Activated CD4-positive, alpha-beta memory T cell treated with anti-CD3 and anti-CD28 coated beads, Interleukin-2, amount 10 ng/mL, durations not matched to agents 7 days and 5 days (primary cell): ENCODE measurements at regions not wholly inside any gene's neighbourhood (a gene's known extent, or its start where the extent isn't known, plus 50 kb on each side); places are given as distances from the start of the nearest gene placed in this dataset.
"Not testable (repeated sequence)": the region's sequence is repeated elsewhere in the genome, so short reads cannot be mapped to it uniquely, and the experiment has no call there.

ENCODE experiments used
- CTCF ChIA-PET: fragments of 350-600 bp; sonication (Branson Sonifier 250); formaldehyde crosslinking; loops from one replicate; lab custom pipeline; 2021; ENCODE audit warnings: antibody characterized with exemption, inconsistent platforms; lab: Charles Lee
- POLR2A ChIA-PET: fragments of 350-600 bp; sonication (Branson Sonifier 250); formaldehyde crosslinking; loops from one replicate; lab custom pipeline; 2021; ENCODE audit warnings: antibody characterized with exemption; lab: Charles Lee
- DNase-seq: peaks from one replicate; pipeline ENCODE4 v3.0.0-alpha.2; 2020
- H3K27ac Mint-ChIP-seq: one replicate; pipeline ENCODE4 v1.8.0; 2021; ENCODE audit warnings: mild to moderate bottlenecking, mixed read lengths
- H3K27me3 Mint-ChIP-seq: one replicate; pipeline ENCODE4 v1.8.0; 2021; ENCODE audit warnings: mixed read lengths
- H3K36me3 Mint-ChIP-seq: one replicate; pipeline ENCODE4 v1.8.0; 2021; ENCODE audit warnings: low read depth, mixed read lengths
- H3K4me1 Mint-ChIP-seq: one replicate; pipeline ENCODE4 v1.8.0; 2021; ENCODE audit warnings: mixed read lengths
- H3K4me3 Mint-ChIP-seq: one replicate; pipeline ENCODE4 v1.8.0; 2021; ENCODE audit warnings: mild to moderate bottlenecking, mixed read lengths
- H3K9me3 Mint-ChIP-seq: one replicate; pipeline ENCODE4 v1.8.0; 2021; ENCODE audit warnings: mixed read lengths

DNA sequence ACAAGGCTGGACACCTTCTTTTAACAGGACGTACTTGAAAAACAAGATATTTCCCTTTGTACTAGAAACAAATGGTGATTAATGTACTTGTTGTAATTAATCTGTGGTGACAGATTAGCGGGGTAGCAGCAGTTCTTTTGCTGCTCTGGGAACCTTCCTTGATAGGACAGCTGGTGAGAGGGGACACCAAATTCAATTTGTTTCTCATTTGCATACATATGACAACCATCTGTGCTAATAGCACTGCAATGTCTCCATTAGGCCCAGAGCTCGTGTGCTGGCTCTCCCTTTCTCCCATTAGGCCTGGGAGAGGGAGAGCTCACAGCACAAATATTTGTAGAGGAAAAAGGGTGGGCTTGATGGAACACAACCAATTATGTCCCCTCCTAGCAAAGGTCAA, 221.0 kb upstream of the HS3ST3A1 start:
- POLR2A ChIA-PET: no interaction called here
- H3K27me3 Mint-ChIP-seq: no peaks in the 10 kb centered on the region
- no peak for DNase-seq
- CTCF ChIA-PET: no interaction called here
- H3K4me1 Mint-ChIP-seq: peaks cover 7% of the 10 kb centered on the region
- no peak overlapping the region for H3K4me3 Mint-ChIP-seq
- no peak overlapping the region for H3K27ac Mint-ChIP-seq
- H3K9me3 Mint-ChIP-seq: peaks cover 5% of the 10 kb centered on the region
- H3K36me3 Mint-ChIP-seq: peaks cover 2% of the 10 kb centered on the region

DNA sequence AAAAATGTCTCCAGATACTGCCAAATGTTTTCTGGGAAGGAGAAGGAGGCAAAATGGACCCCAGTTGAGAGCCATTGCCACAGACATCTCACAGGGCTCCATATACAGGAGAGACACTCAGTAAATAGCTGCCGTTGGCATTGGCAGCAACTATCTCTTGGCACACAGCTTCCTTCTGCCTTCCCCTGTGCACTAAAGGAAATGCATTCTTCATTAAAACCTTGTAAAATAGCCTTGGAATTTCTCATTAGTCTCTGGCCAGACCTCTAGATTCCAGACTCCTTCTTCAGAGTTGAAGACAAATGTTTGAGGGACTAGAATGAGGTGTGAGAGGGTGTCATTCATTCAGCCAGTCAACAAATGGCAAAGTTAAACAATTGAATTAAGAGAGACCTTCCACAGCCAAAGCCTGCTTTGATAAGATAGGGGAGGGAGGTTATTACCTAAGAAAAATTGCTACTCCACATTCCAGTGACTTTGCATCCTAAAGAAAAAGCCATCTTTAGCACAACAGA, 223.9 kb upstream of the HS3ST3A1 start:
- H3K27ac Mint-ChIP-seq: no peak overlapping the region
- DNase-seq: no peak
- peaks cover 7% of the 10 kb centered on the region for H3K9me3 Mint-ChIP-seq
- POLR2A ChIA-PET: no interaction called here
- H3K27me3 Mint-ChIP-seq: no peaks in the 10 kb centered on the region
- no peak overlapping the region for H3K4me3 Mint-ChIP-seq
- peaks cover 3% of the 10 kb centered on the region for H3K36me3 Mint-ChIP-seq
- peaks cover 7% of the 10 kb centered on the region for H3K4me1 Mint-ChIP-seq
- CTCF ChIA-PET: no interaction called here

DNA sequence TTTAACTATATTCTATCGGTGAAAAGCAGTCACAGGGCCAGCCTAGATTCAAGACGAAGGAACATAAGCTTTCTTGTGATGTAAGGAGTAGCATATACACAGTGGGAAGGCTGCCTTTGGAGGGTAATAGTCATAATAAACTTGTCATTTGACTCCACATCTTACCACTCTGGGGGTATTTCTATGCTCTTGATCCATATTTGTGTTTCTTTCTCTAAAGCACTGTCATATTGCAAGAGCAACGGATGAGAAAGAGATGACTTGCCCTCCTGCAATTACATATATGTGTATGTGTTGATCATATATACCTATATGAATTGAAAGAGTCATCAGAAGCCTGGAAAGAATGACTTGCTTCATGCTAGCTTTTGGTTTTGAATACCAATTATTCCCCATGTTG, 225.4 kb upstream of the HS3ST3A1 start:
- CTCF ChIA-PET: no interaction called here
- no peaks in the 10 kb centered on the region for H3K27me3 Mint-ChIP-seq
- H3K4me3 Mint-ChIP-seq: no peak overlapping the region
- no peak for DNase-seq
- no peak overlapping the region for H3K27ac Mint-ChIP-seq
- peaks cover 7% of the 10 kb centered on the region for H3K9me3 Mint-ChIP-seq
- peaks cover 3% of the 10 kb centered on the region for H3K36me3 Mint-ChIP-seq
- POLR2A ChIA-PET: interaction anchor here (0.6 kb wide), 1 partner anchor 1239 kb away, joined by 3 read pairs; no protein-coding TSS in a partner anchor
- H3K4me1 Mint-ChIP-seq: peaks cover 7% of the 10 kb centered on the region

DNA sequence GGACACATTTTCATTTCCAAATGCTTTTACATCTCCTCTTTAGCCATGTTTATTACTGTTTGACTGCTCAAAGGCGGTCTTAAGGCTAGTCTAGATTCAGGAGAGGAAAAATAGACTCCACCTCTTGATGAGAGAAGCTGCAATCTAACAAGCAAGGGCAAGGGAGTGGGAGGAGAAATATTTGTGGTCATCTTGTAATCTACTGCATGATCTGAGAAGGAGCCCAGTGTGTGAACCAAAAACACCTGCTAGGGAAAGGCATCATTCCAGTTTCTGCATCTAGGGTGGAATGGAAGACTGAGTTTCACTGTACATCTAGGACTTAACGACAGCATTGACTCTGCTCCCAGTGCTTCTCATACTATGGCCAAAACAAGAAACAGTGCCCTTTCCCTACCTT, 232.2 kb upstream of the HS3ST3A1 start:
- Mint-ChIP-seq H3K4me1 (no peaks in the 10 kb centered on the region), H3K27ac (no peak overlapping the region), H3K4me3 (no peak overlapping the region), H3K9me3 (no peaks in the 10 kb centered on the region), H3K27me3 (no peaks in the 10 kb centered on the region), H3K36me3 (no peaks in the 10 kb centered on the region)
- DNase-seq: no peak
- POLR2A ChIA-PET: no interaction called here
- CTCF ChIA-PET: no interaction called here

DNA sequence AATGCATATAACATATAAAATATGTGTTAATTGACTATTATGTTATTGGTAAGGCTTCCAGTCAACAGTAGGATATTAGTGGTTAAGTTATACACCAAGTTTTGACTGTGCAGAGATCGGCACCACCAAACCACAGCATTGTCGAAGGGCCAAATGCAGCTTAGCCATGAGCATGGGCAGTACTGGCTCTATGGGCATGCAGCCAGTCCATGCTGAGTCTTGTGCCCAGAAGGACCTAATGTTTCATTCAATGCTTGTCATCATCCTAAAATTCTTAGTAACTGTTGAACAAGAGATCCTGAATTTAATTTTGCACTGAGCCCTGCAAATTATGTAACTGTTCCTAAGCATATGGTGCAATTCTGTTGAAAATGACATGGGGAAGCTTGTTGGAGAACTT, 233.4 kb upstream of the HS3ST3A1 start:
- Mint-ChIP-seq H3K27me3 (no peaks in the 10 kb centered on the region), H3K36me3 (no peaks in the 10 kb centered on the region), H3K27ac (no peak overlapping the region), H3K4me3 (no peak overlapping the region), H3K4me1 (no peaks in the 10 kb centered on the region), H3K9me3 (no peaks in the 10 kb centered on the region)
- ChIA-PET CTCF (no interaction called here), POLR2A (no interaction called here)
- DNase-seq: no peak

DNA sequence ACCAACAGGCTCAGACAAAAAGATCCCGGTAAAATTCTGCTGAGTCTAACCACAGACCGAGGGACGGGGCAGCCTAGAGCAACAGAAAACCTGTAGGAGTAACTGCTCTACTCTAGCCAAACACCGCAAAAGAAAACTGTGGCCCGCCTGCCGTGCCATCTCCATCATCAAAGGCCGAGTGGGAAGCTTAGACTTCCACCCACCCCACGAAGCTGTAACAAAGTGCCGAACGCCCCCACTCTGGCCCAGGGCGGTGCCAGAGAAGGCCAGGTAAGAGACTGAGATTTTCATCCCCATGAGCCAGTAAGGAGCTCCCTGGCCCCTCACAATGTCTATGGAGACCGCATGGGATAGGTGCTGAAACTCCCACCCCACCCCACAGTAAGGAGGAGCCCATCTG, 231.9 kb upstream of the COX10 start:
- Mint-ChIP-seq H3K27ac (no peak overlapping the region), H3K36me3 (no peaks in the 10 kb centered on the region), H3K27me3 (no peaks in the 10 kb centered on the region), H3K4me1 (peaks cover 2% of the 10 kb centered on the region), H3K9me3 (no peaks in the 10 kb centered on the region), H3K4me3 (no peak overlapping the region)
- POLR2A ChIA-PET: no interaction called here
- DNase-seq: no peak
- CTCF ChIA-PET: interaction anchor here (0.6 kb wide), 1 partner anchor 9 kb away, joined by 3 read pairs; no protein-coding TSS in a partner anchor

DNA sequence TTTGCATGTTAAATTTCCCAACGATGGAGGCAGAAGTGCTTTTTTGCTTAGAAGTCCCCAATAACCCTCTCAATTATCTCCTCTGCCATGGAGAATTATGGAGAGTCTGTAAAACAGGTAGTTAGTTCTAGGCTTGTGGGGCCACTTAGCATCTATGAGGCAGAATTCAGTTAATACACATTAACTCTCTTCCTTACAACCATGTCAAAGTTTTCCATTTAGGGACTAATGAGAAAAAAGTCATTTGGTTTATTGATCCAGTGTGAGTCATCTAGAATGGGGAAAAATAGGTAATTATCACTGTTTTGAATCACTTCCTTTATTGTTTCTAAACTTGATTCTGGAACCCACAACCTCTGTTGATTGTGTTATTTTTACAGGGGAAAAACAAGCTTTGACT, 229.1 kb upstream of the COX10 start:
- CTCF ChIA-PET: no interaction called here
- Mint-ChIP-seq H3K4me3 (no peak overlapping the region), H3K9me3 (no peaks in the 10 kb centered on the region)

DNA sequence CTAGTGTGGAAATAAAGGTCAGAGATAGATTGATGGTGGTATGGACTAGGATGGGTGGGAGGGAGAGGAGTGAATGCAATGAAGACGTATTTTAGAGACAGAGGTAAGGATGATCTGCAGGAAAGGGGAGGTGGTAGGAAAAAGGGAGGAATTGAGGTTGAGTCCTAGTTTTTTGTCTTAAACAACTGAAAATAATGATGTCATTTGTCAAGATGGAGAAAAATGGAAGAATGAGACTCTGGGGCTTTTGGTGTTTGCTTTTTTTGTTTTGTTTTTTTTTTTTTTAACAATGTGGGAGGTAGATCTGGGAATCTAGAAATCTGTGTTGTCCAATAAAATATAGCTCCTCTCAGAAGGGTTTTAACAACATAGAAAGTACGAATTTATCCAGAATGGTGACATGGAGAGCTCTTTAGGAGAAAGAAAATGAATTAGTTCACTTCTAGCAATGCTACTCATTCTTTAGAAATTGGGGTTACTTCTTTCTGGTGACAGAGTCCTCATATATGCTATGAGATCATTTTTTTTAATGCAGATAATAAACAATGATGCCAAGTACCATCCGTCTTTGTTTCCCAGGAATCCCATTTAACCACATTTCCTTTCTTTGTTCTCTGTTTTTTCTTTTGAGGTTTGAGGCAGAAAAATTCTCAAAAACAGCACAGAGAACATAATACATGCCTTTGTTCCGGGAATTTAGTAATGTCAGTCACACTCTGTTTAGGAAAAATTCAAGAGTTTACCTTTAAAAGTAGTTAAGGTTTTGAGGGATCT, 225.3 kb upstream of the COX10 start:
- Mint-ChIP-seq H3K36me3 (no peaks in the 10 kb centered on the region), H3K4me3 (no peak overlapping the region), H3K27me3 (no peaks in the 10 kb centered on the region), H3K9me3 (no peaks in the 10 kb centered on the region), H3K4me1 (peaks cover 2% of the 10 kb centered on the region), H3K27ac (no peak overlapping the region)
- CTCF ChIA-PET: no interaction called here
- POLR2A ChIA-PET: no interaction called here
- DNase-seq: no peak

More for the DNA sequence above, 229.1 kb upstream of the COX10 start:
- Mint-ChIP-seq H3K36me3 (no peaks in the 10 kb centered on the region), H3K27me3 (no peaks in the 10 kb centered on the region), H3K27ac (no peak overlapping the region), H3K4me1 (peaks cover 2% of the 10 kb centered on the region)
- POLR2A ChIA-PET: interaction anchor here (0.6 kb wide), 1 partner anchor 9 kb away, joined by 3 read pairs; no protein-coding TSS in a partner anchor
- DNase-seq: no peak

DNA sequence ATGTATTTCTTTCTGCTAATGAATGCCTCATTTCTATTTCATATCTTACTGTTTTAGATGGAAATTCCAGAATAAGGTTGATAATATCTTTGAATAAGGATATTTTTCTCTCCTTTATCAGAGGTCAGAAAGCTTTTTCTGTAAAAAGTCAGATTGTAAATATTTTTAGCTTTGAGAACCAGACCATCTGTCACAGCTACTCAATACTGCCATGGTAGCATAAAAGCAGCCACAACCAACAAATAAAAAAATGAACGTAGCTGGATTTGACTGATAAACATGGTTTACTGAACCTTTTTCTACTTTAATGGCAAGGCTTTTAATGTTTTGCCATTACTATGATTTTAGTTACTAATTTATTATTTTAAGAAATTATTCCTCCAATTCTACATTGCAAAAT, 217.4 kb upstream of the COX10 start:
- Mint-ChIP-seq H3K4me3 (no peak overlapping the region), H3K9me3 (peaks cover 5% of the 10 kb centered on the region), H3K27me3 (no peaks in the 10 kb centered on the region), H3K36me3 (peaks cover 4% of the 10 kb centered on the region), H3K4me1 (no peaks in the 10 kb centered on the region), H3K27ac (no peak overlapping the region)
- ChIA-PET CTCF (no interaction called here), POLR2A (no interaction called here)
- no peak for DNase-seq

DNA sequence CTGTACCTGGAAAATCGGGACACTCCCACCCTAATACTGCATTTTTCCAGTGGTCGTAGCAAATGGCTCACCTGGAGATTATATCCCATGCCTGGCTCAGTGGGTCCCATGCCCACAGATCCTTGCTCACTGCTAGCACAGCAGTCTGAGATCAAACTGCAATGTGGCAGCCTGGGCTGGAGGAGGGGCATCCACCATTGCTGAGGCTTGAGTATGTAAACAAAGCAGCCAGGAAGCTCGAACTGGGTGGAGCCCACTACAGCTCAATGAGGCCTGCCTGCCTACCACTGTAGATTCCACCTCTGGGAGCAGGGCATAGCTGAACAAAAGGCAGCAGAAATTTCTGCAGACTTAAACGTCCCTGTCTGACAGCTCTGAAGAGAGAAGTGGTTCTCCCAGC, 213.6 kb upstream of the COX10 start:
- H3K27ac Mint-ChIP-seq, H3K4me1 Mint-ChIP-seq, POLR2A ChIA-PET: not testable (repeated sequence)

DNA sequence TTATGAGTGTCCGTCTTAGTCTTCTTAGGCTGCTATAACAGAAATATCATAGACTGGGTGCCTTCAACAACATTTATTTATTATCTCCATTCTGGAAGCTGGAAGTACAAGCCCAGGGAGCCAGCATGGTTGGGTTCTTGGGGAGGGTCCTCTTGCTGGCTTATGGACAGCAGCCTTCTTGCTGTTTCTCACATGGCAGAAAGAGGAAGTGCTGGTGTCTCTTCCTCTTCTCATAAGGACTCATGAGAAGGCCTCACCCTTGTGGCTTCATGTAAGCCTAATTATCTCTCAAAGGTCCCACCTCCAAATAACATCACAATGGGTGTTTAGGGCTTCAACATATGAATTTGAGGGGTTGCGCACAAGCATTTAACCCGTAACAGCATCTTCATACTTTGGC, 207.0 kb upstream of the COX10 start:
- no peaks in the 10 kb centered on the region for H3K36me3 Mint-ChIP-seq
- no peak overlapping the region for H3K4me3 Mint-ChIP-seq
- ChIA-PET POLR2A (no interaction called here), CTCF (interaction anchor here (0.5 kb wide), 1 partner anchor 281 kb away, joined by 4 read pairs; no protein-coding TSS in a partner anchor)
- DNase-seq: no peak
- no peaks in the 10 kb centered on the region for H3K27me3 Mint-ChIP-seq
- peaks cover 4% of the 10 kb centered on the region for H3K9me3 Mint-ChIP-seq
- H3K27ac Mint-ChIP-seq: no peak overlapping the region
- H3K4me1 Mint-ChIP-seq: no peaks in the 10 kb centered on the region

More for the DNA sequence above, 213.6 kb upstream of the COX10 start:
- CTCF ChIA-PET, H3K36me3 Mint-ChIP-seq, DNase-seq, H3K4me3 Mint-ChIP-seq, H3K27me3 Mint-ChIP-seq: not testable (repeated sequence)
- peaks cover 10% of the 10 kb centered on the region for H3K9me3 Mint-ChIP-seq

DNA sequence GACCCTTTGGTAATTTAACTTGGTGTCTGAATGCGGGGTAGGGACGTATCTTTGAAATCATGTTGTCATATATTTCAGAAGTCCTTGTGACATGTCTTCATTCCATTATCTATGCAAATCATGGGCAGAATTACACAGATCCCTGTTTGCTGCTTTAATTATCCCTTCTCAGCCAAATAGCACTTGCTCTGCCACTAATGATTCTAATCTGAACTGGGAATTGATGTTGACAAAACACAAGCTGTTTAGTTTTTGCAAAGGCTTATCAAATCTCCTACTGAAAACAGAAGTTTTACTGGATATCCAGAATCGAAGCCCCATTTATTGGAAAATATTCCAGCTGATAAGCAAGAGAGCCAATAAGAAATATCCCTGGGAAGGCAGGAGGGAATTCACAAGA, 205.9 kb upstream of the COX10 start:
- H3K36me3 Mint-ChIP-seq: no peaks in the 10 kb centered on the region
- CTCF ChIA-PET: no interaction called here
- POLR2A ChIA-PET: no interaction called here
- H3K27me3 Mint-ChIP-seq: no peaks in the 10 kb centered on the region
- H3K4me3 Mint-ChIP-seq: no peak overlapping the region
- no peak for DNase-seq
- H3K27ac Mint-ChIP-seq: no peak overlapping the region
- no peaks in the 10 kb centered on the region for H3K4me1 Mint-ChIP-seq
- no peaks in the 10 kb centered on the region for H3K9me3 Mint-ChIP-seq

DNA sequence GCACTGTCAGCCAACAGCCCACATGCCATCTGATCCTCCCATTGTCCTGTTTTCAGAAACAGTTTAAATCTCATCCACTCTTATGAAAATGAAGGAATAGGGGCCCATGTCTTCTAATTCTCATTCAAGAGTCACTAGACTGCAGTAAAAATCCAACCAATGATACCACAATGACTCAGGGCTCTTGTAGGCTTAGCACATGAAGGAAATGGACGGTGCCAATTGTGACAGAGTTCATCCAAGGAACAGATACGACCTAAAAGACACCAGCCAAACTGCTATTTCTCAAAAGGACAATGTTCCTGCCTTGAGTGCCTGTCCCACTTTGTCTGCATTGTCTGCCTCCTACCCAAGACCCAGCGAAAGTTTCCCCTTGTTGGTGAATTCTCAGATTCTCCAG, 204.8 kb upstream of the COX10 start:
- ChIA-PET CTCF (no interaction called here), POLR2A (no interaction called here)
- Mint-ChIP-seq H3K36me3 (no peaks in the 10 kb centered on the region), H3K4me1 (no peaks in the 10 kb centered on the region), H3K9me3 (no peaks in the 10 kb centered on the region), H3K27me3 (no peaks in the 10 kb centered on the region), H3K4me3 (no peak overlapping the region), H3K27ac (no peak overlapping the region)
- DNase-seq: no peak

DNA sequence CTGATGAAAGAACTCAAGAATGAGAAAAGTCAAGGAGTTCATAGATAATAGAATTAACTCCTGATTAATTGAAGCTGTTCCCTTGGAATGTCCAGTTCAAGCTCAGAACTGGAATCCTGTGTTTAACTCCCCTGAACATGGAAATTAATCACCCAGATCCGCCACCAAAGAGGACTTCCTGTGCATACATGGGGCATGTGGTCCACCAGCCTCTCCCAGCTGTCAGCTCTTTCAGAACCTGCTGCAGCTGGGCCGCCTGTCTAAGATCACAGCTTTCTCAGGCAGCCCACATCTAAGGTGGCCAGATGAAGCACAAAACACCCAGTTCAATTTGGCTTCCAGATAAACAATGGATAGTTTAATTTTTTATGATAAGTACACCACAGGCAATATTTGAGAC, 203.7 kb upstream of the COX10 start:
- ChIA-PET POLR2A (no interaction called here), CTCF (no interaction called here)
- Mint-ChIP-seq H3K36me3 (no peaks in the 10 kb centered on the region), H3K9me3 (no peaks in the 10 kb centered on the region), H3K4me1 (no peaks in the 10 kb centered on the region), H3K27ac (no peak overlapping the region), H3K4me3 (no peak overlapping the region), H3K27me3 (no peaks in the 10 kb centered on the region)
- no peak for DNase-seq
